ENCODE measurements at regions not wholly inside any gene's neighbourhood (a gene's known extent, or its start where the extent isn't known, plus 50 kb on each side); places are given as distances from the start of the nearest gene placed in this dataset.
A peak's percentile ranks its signal among the peaks of the same experiment; 100 is the strongest.

- DNase-seq (ENCODE audit: missing footprints), result no peak
- intact Hi-C loops (cut with DNase I), result no loop called here
- peak; percentile 16 for ATAC-seq
Observed at GRCh38 chr2:558302-558642, 118.9 kb downstream of the TMEM18 start.

- DNase-seq (ENCODE audit: missing footprints), result no peak
- peak; percentile 64 for ATAC-seq
Observed at GRCh38 chr2:557635-558301, 119.4 kb downstream of the TMEM18 start.

GRCh38 chr2:556485-556884 is 120.7 kb downstream of the TMEM18 start:
- DNase-seq (ENCODE audit: missing footprints) (no peak), ATAC-seq (no peak)
- intact Hi-C loops (cut with DNase I), result no loop called here

More at GRCh38 chr2:557635-558301, 119.4 kb downstream of the TMEM18 start:
- intact Hi-C loops (cut with DNase I), result no loop called here

- ATAC-seq, result no peak
- intact Hi-C loops (cut with DNase I), result no loop called here
- no peak for DNase-seq (ENCODE audit: missing footprints)
Observed at GRCh38 chr2:555164-555922, 121.9 kb downstream of the TMEM18 start.

GRCh38 chr2:554444-554843 is 122.8 kb downstream of the TMEM18 start:
- intact Hi-C loops (cut with DNase I), result no loop called here
- ATAC-seq (no peak), DNase-seq (ENCODE audit: missing footprints) (no peak)

GRCh38 chr2:552906-553305 is 124.3 kb downstream of the TMEM18 start:
- DNase-seq (ENCODE audit: missing footprints) (no peak), ATAC-seq (no peak)
- intact Hi-C loops (cut with DNase I), result no loop called here

GRCh38 chr2:551621-552020 is 125.6 kb downstream of the TMEM18 start:
- intact Hi-C loops (cut with DNase I), result no loop called here
- no peak for DNase-seq (ENCODE audit: missing footprints)
- no peak for ATAC-seq

GRCh38 chr2:550860-551567 is 126.2 kb downstream of the TMEM18 start:
- no peak for DNase-seq (ENCODE audit: missing footprints)
- intact Hi-C loops (cut with DNase I), result no loop called here
- no peak for ATAC-seq

GRCh38 chr2:545711-546650 is 131.2 kb downstream of the TMEM18 start:
- DNase-seq (ENCODE audit: missing footprints) (no peak), ATAC-seq (no peak)
- intact Hi-C loops (cut with DNase I), result no loop called here

GRCh38 chr2:545228-545627 is 132.0 kb downstream of the TMEM18 start:
- no peak for DNase-seq (ENCODE audit: missing footprints)
- no peak for ATAC-seq
- intact Hi-C loops (cut with DNase I), result no loop called here

- ATAC-seq, result no peak
- DNase-seq (ENCODE audit: missing footprints), result no peak
- intact Hi-C loops (cut with DNase I), result no loop called here
Observed at GRCh38 chr2:538646-539045, 138.6 kb downstream of the TMEM18 start.

- intact Hi-C loops (cut with DNase I), result no loop called here
- no peak for ATAC-seq
- no peak for DNase-seq (ENCODE audit: missing footprints)
Observed at GRCh38 chr2:535222-535621, 142.0 kb downstream of the TMEM18 start.

GRCh38 chr2:529852-530251 is 147.4 kb downstream of the TMEM18 start:
- ATAC-seq (no peak), DNase-seq (ENCODE audit: missing footprints) (no peak)
- intact Hi-C loops (cut with DNase I), result no loop called here

GRCh38 chr2:529424-529823 is 147.8 kb downstream of the TMEM18 start:
- no peak for ATAC-seq
- DNase-seq (ENCODE audit: missing footprints), result no peak
- intact Hi-C loops (cut with DNase I), result no loop called here

- no peak for DNase-seq (ENCODE audit: missing footprints)
- ATAC-seq, result no peak
- intact Hi-C loops (cut with DNase I), result no loop called here
Observed at GRCh38 chr2:527581-527980, 149.6 kb downstream of the TMEM18 start.

GRCh38 chr2:526918-527317 is 150.3 kb downstream of the TMEM18 start:
- DNase-seq (ENCODE audit: missing footprints) (no peak), ATAC-seq (no peak)

GRCh38 chr2:525611-526010 is 151.6 kb downstream of the TMEM18 start:
- ATAC-seq (no peak), DNase-seq (ENCODE audit: missing footprints) (peak; percentile 65)
- intact Hi-C loops (cut with DNase I), result no loop called here

More at GRCh38 chr2:526918-527317, 150.3 kb downstream of the TMEM18 start:
- intact Hi-C loops (cut with DNase I), result no loop called here

GRCh38 chr2:525021-525420 is 152.2 kb downstream of the TMEM18 start:
- no peak for ATAC-seq
- intact Hi-C loops (cut with DNase I), result no loop called here
- no peak for DNase-seq (ENCODE audit: missing footprints)

- ATAC-seq, result no peak
- DNase-seq (ENCODE audit: missing footprints), result no peak
- intact Hi-C loops (cut with DNase I), result no loop called here
Observed at GRCh38 chr2:524442-524841, 152.8 kb downstream of the TMEM18 start.
